ENCODE measurements at regions not wholly inside any gene's neighbourhood (a gene's known extent, or its start where the extent isn't known, plus 50 kb on each side); places are given as distances from the start of the nearest gene placed in this dataset.

DNA sequence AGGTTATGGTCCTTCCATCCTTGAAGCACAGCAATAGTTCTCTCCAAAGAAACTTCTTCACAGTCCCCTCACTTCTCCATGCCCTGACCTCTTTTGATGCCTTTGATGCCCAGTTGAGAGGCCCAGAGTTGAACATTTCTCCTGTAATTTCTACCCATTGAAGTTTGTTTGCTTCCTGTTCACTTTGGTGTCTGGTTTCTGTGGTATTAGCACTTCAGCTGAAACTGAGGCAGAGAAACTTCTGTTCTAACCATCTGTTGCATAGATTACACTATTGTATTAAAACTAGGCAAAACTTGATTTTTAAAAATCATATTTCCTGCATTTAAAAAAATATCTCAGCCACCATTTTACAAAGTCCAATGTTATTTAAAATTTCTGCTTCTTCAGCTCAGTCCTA is 89.8 kb upstream of the ADGRG2 start:
- TF ChIP-seq, protein P1, sequence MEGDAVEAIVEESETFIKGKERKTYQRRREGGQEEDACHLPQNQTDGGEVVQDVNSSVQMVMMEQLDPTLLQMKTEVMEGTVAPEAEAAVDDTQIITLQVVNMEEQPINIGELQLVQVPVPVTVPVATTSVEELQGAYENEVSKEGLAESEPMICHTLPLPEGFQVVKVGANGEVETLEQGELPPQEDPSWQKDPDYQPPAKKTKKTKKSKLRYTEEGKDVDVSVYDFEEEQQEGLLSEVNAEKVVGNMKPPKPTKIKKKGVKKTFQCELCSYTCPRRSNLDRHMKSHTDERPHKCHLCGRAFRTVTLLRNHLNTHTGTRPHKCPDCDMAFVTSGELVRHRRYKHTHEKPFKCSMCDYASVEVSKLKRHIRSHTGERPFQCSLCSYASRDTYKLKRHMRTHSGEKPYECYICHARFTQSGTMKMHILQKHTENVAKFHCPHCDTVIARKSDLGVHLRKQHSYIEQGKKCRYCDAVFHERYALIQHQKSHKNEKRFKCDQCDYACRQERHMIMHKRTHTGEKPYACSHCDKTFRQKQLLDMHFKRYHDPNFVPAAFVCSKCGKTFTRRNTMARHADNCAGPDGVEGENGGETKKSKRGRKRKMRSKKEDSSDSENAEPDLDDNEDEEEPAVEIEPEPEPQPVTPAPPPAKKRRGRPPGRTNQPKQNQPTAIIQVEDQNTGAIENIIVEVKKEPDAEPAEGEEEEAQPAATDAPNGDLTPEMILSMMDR (IDR thresholded peaks at IDR 0.05; ENCODE audit: poor library complexity), result no peak
- no peak for TF ChIP-seq EZH2phosphoT487 (IDR thresholded peaks at IDR 0.05; ENCODE audit: low read depth, severe bottlenecking, unreplicated experiment)
